Fibroblast of lung (primary cell): ENCODE measurements at regions not wholly inside any gene's neighbourhood (a gene's known extent, or its start where the extent isn't known, plus 50 kb on each side); places are given as distances from the start of the nearest gene placed in this dataset.
A peak's percentile ranks its signal among the peaks of the same experiment; 100 is the strongest.

Experiments
- DNase-seq, 2 donors: peaks; one replicate each; pipeline versions ENCODE4 v3.0.0 to v3.0.0-alpha.2; 2010; ENCODE audit warnings: low read depth in 2 of 2
- H2AFZ ChIP-seq: 2 replicates; pipeline ENCODE4 v1.5.1; 2012; ENCODE audit warnings: low read length, control low read depth, inconsistent platforms
- H3K27ac ChIP-seq: 2 replicates; pipeline ENCODE4 v1.5.1; 2011; ENCODE audit warnings: low read length, control low read depth; ENCODE audit not compliant: insufficient read depth
- H3K27me3 ChIP-seq: 2 replicates; pipeline ENCODE4 v1.5.1; 2011; ENCODE audit warnings: mild to moderate bottlenecking, low read length; ENCODE audit not compliant: control insufficient read depth, insufficient read depth
- H3K36me3 ChIP-seq: 2 replicates; pipeline ENCODE4 v1.5.1; 2011; ENCODE audit warnings: low read length; ENCODE audit not compliant: control insufficient read depth, insufficient read depth
- H3K4me1 ChIP-seq: 2 replicates; pipeline ENCODE4 v1.5.1; 2011; ENCODE audit warnings: low read length; ENCODE audit not compliant: control insufficient read depth, insufficient read depth; ENCODE audit errors: extremely low read depth
- H3K4me2 ChIP-seq: 2 replicates; pipeline ENCODE4 v1.5.1; 2011; ENCODE audit warnings: low read length, control low read depth; ENCODE audit not compliant: insufficient read depth; ENCODE audit errors: extremely low read depth
- H3K4me3 ChIP-seq, 4 experiments: fragments of 200-600 bp in 1 of 4; sonication (generic) in 1 of 4; replicated peaks in 1 of 4; 2 replicates each; pipeline ENCODE4 v1.5.1; 2011 to 2016; ENCODE audit warnings: low read length in 4 of 4, low read depth in 3 of 4, mild to moderate bottlenecking in 3 of 4, control low read depth in 2 of 4, inconsistent platforms in 1 of 4, mixed read lengths in 1 of 4; ENCODE audit not compliant: insufficient read depth in 1 of 4; ENCODE audit errors: control extremely low read depth in 1 of 4
- H3K79me2 ChIP-seq: 2 replicates; pipeline ENCODE4 v1.5.1; 2012; ENCODE audit warnings: mild to moderate bottlenecking, low read length, inconsistent platforms; ENCODE audit not compliant: control insufficient read depth, insufficient read depth
- H3K9ac ChIP-seq: 2 replicates; pipeline ENCODE4 v1.5.1; 2011; ENCODE audit warnings: mild to moderate bottlenecking, low read length, control low read depth; ENCODE audit not compliant: insufficient read depth
- H3K9me3 ChIP-seq: 2 replicates; pipeline ENCODE4 v1.5.1; 2012; ENCODE audit warnings: low read depth, low read length; ENCODE audit not compliant: control insufficient read depth, insufficient read depth
- H4K20me1 ChIP-seq: 2 replicates; pipeline ENCODE4 v1.5.1; 2011; ENCODE audit warnings: low read length; ENCODE audit not compliant: control insufficient read depth, insufficient read depth; ENCODE audit errors: extremely low read depth
- CTCF ChIP-seq, 2 donors: IDR thresholded peaks in 1 of 2; conservative IDR thresholded peaks in 1 of 2; 1 replicate in 1 of 2; 2 replicates in 1 of 2; pipeline ENCODE4 v1.5.1; 2011 to 2012; ENCODE audit warnings: low read length in 2 of 2, control low read depth in 1 of 2, inconsistent platforms in 1 of 2, low read depth in 1 of 2, mild to moderate bottlenecking in 1 of 2
- EZH2 ChIP-seq: IDR thresholded peaks from 2 replicates; pipeline ENCODE4 v1.5.1; 2012; ENCODE audit warnings: low read length, control low read depth, mild to moderate bottlenecking; ENCODE audit errors: missing control alignments

- H3K36me3 ChIP-seq: no peaks in the 10 kb centered on the region
- no peaks in the 10 kb centered on the region for H3K9me3 ChIP-seq
- H3K9ac ChIP-seq: no peak overlapping the region
- TF ChIP-seq EZH2 (no peak), CTCF (conservative IDR thresholded peaks at IDR 0.05 in 1 of 2, IDR thresholded peaks at IDR 0.05 in 1 of 2; ENCODE audit: low read depth in 1 of 2, low read length in 2 of 2) (no peak)
- H3K27me3 ChIP-seq: peaks cover 2% of the 10 kb centered on the region
- no peak overlapping the region for H3K4me3 ChIP-seq
- H2AFZ ChIP-seq: no peak overlapping the region
- no peaks in the 10 kb centered on the region for H3K79me2 ChIP-seq
- H3K27ac ChIP-seq: no peak overlapping the region
- no peaks in the 10 kb centered on the region for H4K20me1 ChIP-seq
- H3K4me1 ChIP-seq: no peaks in the 10 kb centered on the region
- no peak overlapping the region for H3K4me2 ChIP-seq
- no peak for DNase-seq
Observed at GRCh38 chr2:71772510-71773172, 319.3 kb downstream of the DYSF start.

GRCh38 chr2:71767663-71768062, 314.3 kb downstream of the DYSF start:
- DNase-seq: no peak

GRCh38 chr2:71759060-71759459, 305.7 kb downstream of the DYSF start:
- Histone ChIP-seq H3K27me3 (no peaks in the 10 kb centered on the region), H3K4me1 (no peaks in the 10 kb centered on the region), H3K4me3 (no peak overlapping the region), H3K27ac (no peak overlapping the region), H3K4me2 (no peak overlapping the region), H4K20me1 (no peaks in the 10 kb centered on the region), H3K79me2 (no peaks in the 10 kb centered on the region), H3K9me3 (no peaks in the 10 kb centered on the region), H3K9ac (no peak overlapping the region), H3K36me3 (no peaks in the 10 kb centered on the region), H2AFZ (no peak overlapping the region)
- peak in 1 of 2 donors; percentile 57 for DNase-seq
- TF ChIP-seq CTCF (conservative IDR thresholded peaks at IDR 0.05 in 1 of 2, IDR thresholded peaks at IDR 0.05 in 1 of 2; ENCODE audit: low read depth in 1 of 2, low read length in 2 of 2) (no peak), EZH2 (no peak)

More at GRCh38 chr2:71767663-71768062, 314.3 kb downstream of the DYSF start:
- H3K4me1 ChIP-seq: no peaks in the 10 kb centered on the region
- H3K9ac ChIP-seq: no peak overlapping the region
- H3K27me3 ChIP-seq: peaks cover 2% of the 10 kb centered on the region
- H3K27ac ChIP-seq: no peak overlapping the region
- no peak for TF ChIP-seq EZH2
- TF ChIP-seq CTCF (conservative IDR thresholded peaks at IDR 0.05 in 1 of 2, IDR thresholded peaks at IDR 0.05 in 1 of 2; ENCODE audit: low read depth in 1 of 2, low read length in 2 of 2): no peak
- H3K36me3 ChIP-seq: no peaks in the 10 kb centered on the region
- H4K20me1 ChIP-seq: no peaks in the 10 kb centered on the region
- no peaks in the 10 kb centered on the region for H3K79me2 ChIP-seq
- no peaks in the 10 kb centered on the region for H3K9me3 ChIP-seq
- H2AFZ ChIP-seq: no peak overlapping the region
- no peak overlapping the region for H3K4me3 ChIP-seq
- H3K4me2 ChIP-seq: no peak overlapping the region
